ENCODE measurements at regions not wholly inside any gene's neighbourhood (a gene's known extent, or its start where the extent isn't known, plus 50 kb on each side); places are given as distances from the start of the nearest gene placed in this dataset.

DNA sequence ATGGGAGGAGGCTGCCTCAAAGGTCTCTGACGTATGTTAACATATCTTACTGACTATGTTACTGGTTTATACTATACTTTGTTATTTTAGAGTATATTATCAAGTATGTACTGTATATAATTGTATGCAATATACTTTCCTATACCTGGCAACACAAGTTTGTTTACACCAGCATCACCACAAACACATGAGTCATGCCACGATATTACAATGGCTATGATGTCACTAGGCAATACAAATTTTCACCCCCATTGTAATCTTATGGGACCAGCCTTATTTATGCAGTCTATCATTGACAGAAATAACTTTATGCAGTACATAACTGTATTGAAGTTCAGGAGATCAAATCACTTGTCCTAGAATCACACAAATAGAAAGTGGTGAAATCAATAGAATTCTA, 329.9 kb upstream of the SLC7A11 start:
- TF ChIP-seq POLR2AphosphoS5 (IDR thresholded peaks at IDR 0.05; ENCODE audit: low read depth, low read length) (no peak), POLR2A (IDR thresholded peaks at IDR 0.05; ENCODE audit: low read depth, low read length) (no peak), TAF1 (IDR thresholded peaks at IDR 0.05; ENCODE audit: low read depth, low read length) (no peak), PAX5 (IDR thresholded peaks at IDR 0.05; ENCODE audit: insufficient read depth, low read length, severe bottlenecking) (no peak), SPI1 (IDR thresholded peaks at IDR 0.05; ENCODE audit: low read depth, low read length) (no peak), POU2F2 (IDR thresholded peaks at IDR 0.05; ENCODE audit: low read depth, low read length) (no peak)

All from GM12891 (cell line).